CD4-positive, alpha-beta T cell treated with Interferon gamma for 1 hour (primary cell): ENCODE measurements at regions not wholly inside any gene's neighbourhood (a gene's known extent, or its start where the extent isn't known, plus 50 kb on each side); places are given as distances from the start of the nearest gene placed in this dataset.

Experiments used
- DNase-seq: peaks from one replicate; pipeline ENCODE4 v3.0.0-alpha.2; 2020

- DNase-seq, result no peak
Observed at GRCh38 chr20:39269493-39270217, 307.5 kb downstream of the DHX35 start.

GRCh38 chr20:39268981-39269461 is 306.9 kb downstream of the DHX35 start:
- DNase-seq, result peak; percentile 4

- no peak for DNase-seq
Observed at GRCh38 chr20:39268491-39268951, 306.4 kb downstream of the DHX35 start.

- no peak for DNase-seq
Observed at GRCh38 chr20:39266989-39267388, 304.8 kb downstream of the DHX35 start.

GRCh38 chr20:39264506-39265172 is 302.5 kb downstream of the DHX35 start:
- peak; percentile 3 for DNase-seq

- no peak for DNase-seq
Observed at GRCh38 chr20:39263076-39263475, 300.9 kb downstream of the DHX35 start.

- DNase-seq, result no peak
Observed at GRCh38 chr20:39259808-39260207, 297.7 kb downstream of the DHX35 start.

- no peak for DNase-seq
Observed at GRCh38 chr20:39259010-39259803, 297.1 kb downstream of the DHX35 start.

GRCh38 chr20:39258253-39258652 is 296.1 kb downstream of the DHX35 start:
- DNase-seq, result no peak

- no peak for DNase-seq
Observed at GRCh38 chr20:39253051-39253755, 291.1 kb downstream of the DHX35 start.

GRCh38 chr20:39252035-39252434 is 289.9 kb downstream of the DHX35 start:
- DNase-seq, result no peak

- DNase-seq, result no peak
Observed at GRCh38 chr20:39249798-39250197, 287.7 kb downstream of the DHX35 start.

GRCh38 chr20:39248862-39249485 is 286.8 kb downstream of the DHX35 start:
- DNase-seq, result no peak

- DNase-seq, result no peak
Observed at GRCh38 chr20:39248171-39248861, 286.2 kb downstream of the DHX35 start.

GRCh38 chr20:39246436-39246835 is 284.3 kb downstream of the DHX35 start:
- no peak for DNase-seq

- DNase-seq, result no peak
Observed at GRCh38 chr20:39245685-39246311, 283.7 kb downstream of the DHX35 start.

- no peak for DNase-seq
Observed at GRCh38 chr20:39243962-39244361, 281.8 kb downstream of the DHX35 start.

- DNase-seq, result no peak
Observed at GRCh38 chr20:39242614-39243013, 280.5 kb downstream of the DHX35 start.

- DNase-seq, result no peak
Observed at GRCh38 chr20:39234520-39235095, 272.5 kb downstream of the DHX35 start.

GRCh38 chr20:39233755-39234154 is 271.6 kb downstream of the DHX35 start:
- no peak for DNase-seq

- DNase-seq, result no peak
Observed at GRCh38 chr20:39227416-39227815, 265.3 kb downstream of the DHX35 start.
